WTC11 (cell line): ENCODE measurements at regions not wholly inside any gene's neighbourhood (a gene's known extent, or its start where the extent isn't known, plus 50 kb on each side); places are given as distances from the start of the nearest gene placed in this dataset.

Experiments
- JUN ChIP-seq: sonication (generic); formaldehyde crosslinking; IDR thresholded peaks from 2 replicates; pipeline ENCODE4 v1.8.0; 2023; ENCODE audit warnings: mild to moderate bottlenecking, missing genetic modification reagents
- ZNF121 ChIP-seq: sonication (generic); formaldehyde crosslinking; IDR thresholded peaks from 2 replicates; pipeline ENCODE4 v1.8.0; 2023; ENCODE audit warnings: missing genetic modification reagents
- TF ChIP-seq, protein P1 (sequence below): fragments of 250-450 bp; sonication (Bioruptor Pico); conservative IDR thresholded peaks from 2 replicates; pipeline ENCODE4 v1.9.0; 2021; ENCODE audit warnings: mild to moderate bottlenecking
- TF ChIP-seq, protein P2 (sequence below): fragments of 200-600 bp; IDR thresholded peaks from 2 replicates; pipeline ENCODE4 v1.8.0; 2022; ENCODE audit warnings: antibody characterized with exemption
- TF ChIP-seq, protein P3 (sequence below): sonication (generic); formaldehyde crosslinking; IDR thresholded peaks from 2 replicates; pipeline ENCODE4 v1.8.1; 2023; ENCODE audit warnings: mild to moderate bottlenecking, missing genetic modification reagents, borderline replicate concordance

DNA sequence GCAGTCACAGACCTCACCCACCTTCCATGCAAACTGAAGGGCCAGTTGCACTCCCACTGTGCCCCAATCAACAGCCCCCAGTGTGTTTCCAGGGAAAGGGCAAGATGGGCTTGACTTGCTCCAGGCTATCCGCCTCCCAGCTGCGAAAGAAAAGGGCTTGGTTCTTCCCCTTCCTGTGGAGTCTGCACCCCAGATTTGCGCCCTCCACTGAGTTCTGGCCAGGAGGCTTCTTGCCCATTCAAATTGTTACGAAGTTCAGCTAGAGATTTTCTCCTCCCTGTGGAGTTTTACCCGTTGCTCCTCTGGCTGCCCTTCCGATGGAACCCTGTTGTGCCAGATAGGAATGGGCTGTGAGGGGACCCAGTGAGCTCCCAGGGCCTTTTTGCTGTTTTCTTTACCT, 1096.9 kb upstream of the ALCAM start:
- TF ChIP-seq JUN (CRISPR knock-in tag): no peak
- TF ChIP-seq, protein P1, sequence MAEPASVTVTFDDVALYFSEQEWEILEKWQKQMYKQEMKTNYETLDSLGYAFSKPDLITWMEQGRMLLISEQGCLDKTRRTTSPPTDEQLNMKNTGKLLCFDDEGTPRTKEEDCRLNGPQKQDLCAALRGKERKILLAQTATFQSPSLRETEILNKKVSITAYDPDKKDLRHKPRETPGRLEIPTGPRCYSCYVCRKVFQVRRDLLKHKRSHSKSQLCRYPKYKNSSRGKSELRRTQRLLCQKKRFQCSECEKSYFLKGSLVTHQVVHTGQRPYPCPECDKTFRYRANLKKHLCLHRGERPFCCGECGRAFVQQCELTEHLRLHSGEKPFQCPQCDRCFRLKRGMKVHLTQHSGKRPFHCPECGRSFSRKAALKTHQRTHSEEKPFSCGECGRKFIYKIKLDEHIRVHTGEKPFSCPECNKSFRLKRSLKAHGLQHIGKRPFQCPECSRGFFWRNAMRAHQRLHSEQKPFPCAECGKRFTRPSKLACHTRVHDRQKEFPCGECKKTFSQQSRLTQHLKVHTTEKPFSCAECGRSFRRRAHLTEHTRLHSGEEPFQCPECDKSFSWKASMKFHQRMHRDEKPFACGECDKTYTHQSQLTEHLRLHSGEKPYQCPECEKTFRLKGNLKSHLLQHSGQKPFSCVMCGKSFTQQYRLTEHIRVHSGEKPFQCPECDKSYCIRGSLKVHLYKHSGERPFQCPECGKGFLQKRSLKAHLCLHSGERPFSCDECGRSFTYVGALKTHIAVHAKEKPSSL: no peak
- TF ChIP-seq, protein P2, sequence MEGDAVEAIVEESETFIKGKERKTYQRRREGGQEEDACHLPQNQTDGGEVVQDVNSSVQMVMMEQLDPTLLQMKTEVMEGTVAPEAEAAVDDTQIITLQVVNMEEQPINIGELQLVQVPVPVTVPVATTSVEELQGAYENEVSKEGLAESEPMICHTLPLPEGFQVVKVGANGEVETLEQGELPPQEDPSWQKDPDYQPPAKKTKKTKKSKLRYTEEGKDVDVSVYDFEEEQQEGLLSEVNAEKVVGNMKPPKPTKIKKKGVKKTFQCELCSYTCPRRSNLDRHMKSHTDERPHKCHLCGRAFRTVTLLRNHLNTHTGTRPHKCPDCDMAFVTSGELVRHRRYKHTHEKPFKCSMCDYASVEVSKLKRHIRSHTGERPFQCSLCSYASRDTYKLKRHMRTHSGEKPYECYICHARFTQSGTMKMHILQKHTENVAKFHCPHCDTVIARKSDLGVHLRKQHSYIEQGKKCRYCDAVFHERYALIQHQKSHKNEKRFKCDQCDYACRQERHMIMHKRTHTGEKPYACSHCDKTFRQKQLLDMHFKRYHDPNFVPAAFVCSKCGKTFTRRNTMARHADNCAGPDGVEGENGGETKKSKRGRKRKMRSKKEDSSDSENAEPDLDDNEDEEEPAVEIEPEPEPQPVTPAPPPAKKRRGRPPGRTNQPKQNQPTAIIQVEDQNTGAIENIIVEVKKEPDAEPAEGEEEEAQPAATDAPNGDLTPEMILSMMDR: no peak
- TF ChIP-seq, protein P3, sequence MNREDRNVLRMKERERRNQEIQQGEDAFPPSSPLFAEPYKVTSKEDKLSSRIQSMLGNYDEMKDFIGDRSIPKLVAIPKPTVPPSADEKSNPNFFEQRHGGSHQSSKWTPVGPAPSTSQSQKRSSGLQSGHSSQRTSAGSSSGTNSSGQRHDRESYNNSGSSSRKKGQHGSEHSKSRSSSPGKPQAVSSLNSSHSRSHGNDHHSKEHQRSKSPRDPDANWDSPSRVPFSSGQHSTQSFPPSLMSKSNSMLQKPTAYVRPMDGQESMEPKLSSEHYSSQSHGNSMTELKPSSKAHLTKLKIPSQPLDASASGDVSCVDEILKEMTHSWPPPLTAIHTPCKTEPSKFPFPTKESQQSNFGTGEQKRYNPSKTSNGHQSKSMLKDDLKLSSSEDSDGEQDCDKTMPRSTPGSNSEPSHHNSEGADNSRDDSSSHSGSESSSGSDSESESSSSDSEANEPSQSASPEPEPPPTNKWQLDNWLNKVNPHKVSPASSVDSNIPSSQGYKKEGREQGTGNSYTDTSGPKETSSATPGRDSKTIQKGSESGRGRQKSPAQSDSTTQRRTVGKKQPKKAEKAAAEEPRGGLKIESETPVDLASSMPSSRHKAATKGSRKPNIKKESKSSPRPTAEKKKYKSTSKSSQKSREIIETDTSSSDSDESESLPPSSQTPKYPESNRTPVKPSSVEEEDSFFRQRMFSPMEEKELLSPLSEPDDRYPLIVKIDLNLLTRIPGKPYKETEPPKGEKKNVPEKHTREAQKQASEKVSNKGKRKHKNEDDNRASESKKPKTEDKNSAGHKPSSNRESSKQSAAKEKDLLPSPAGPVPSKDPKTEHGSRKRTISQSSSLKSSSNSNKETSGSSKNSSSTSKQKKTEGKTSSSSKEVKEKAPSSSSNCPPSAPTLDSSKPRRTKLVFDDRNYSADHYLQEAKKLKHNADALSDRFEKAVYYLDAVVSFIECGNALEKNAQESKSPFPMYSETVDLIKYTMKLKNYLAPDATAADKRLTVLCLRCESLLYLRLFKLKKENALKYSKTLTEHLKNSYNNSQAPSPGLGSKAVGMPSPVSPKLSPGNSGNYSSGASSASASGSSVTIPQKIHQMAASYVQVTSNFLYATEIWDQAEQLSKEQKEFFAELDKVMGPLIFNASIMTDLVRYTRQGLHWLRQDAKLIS: no peak
- TF ChIP-seq ZNF121 (CRISPR knock-in tag): no peak
